NCI-H2081 (cell line): ENCODE measurements at regions not wholly inside any gene's neighbourhood (a gene's known extent, or its start where the extent isn't known, plus 50 kb on each side); places are given as distances from the start of the nearest gene placed in this dataset.
"Not testable (repeated sequence)": the region's sequence is repeated elsewhere in the genome, so short reads cannot be mapped to it uniquely, and the experiment has no call there.

Experiments
- DNase-seq, 2 experiments: peaks; one replicate each; lab custom pipeline; 2025; lab: John Stamatoyannopoulos, UW

- no peak for DNase-seq
These were observed 276.5 kb upstream of the TYRP1 start for GRCh38 chr9:12416716-12417115.

GRCh38 chr9:12424243-12424642, 268.9 kb upstream of the TYRP1 start:
- DNase-seq = no peak

- DNase-seq = peak in 1 of 2 experiments; percentile 64
These were observed 267.0 kb upstream of the TYRP1 start for GRCh38 chr9:12425878-12426864.

GRCh38 chr9:12439267-12439666, 253.9 kb upstream of the TYRP1 start:
- DNase-seq = no peak

GRCh38 chr9:12441080-12441479, 252.1 kb upstream of the TYRP1 start:
- DNase-seq = not testable (repeated sequence)

GRCh38 chr9:12441506-12441905, 251.7 kb upstream of the TYRP1 start:
- no peak for DNase-seq

- DNase-seq = no peak
These were observed 244.9 kb upstream of the TYRP1 start for GRCh38 chr9:12448246-12448645.

GRCh38 chr9:12457237-12457636, 235.9 kb upstream of the TYRP1 start:
- DNase-seq = no peak

- no peak for DNase-seq
These were observed 231.3 kb upstream of the TYRP1 start for GRCh38 chr9:12461763-12462460.

GRCh38 chr9:12462861-12463260, 230.3 kb upstream of the TYRP1 start:
- no peak for DNase-seq

GRCh38 chr9:12463641-12464040, 229.5 kb upstream of the TYRP1 start:
- DNase-seq = no peak

GRCh38 chr9:12464400-12464799, 228.8 kb upstream of the TYRP1 start:
- no peak for DNase-seq

- peak; percentile 34 to 42 for DNase-seq
These were observed 228.2 kb upstream of the TYRP1 start for GRCh38 chr9:12464910-12465512.

- DNase-seq = no peak
These were observed 224.1 kb upstream of the TYRP1 start for GRCh38 chr9:12469084-12469483.

- DNase-seq = no peak
These were observed 198.8 kb upstream of the TYRP1 start for GRCh38 chr9:12494411-12494810.

- no peak for DNase-seq
These were observed 195.4 kb upstream of the TYRP1 start for GRCh38 chr9:12497790-12498189.

- DNase-seq = no peak
These were observed 190.7 kb upstream of the TYRP1 start for GRCh38 chr9:12502520-12502919.

GRCh38 chr9:12503606-12504122, 189.5 kb upstream of the TYRP1 start:
- DNase-seq = no peak

- DNase-seq = no peak
These were observed 182.6 kb upstream of the TYRP1 start for GRCh38 chr9:12510551-12510950.

GRCh38 chr9:12511726-12512125, 181.5 kb upstream of the TYRP1 start:
- DNase-seq = no peak

- no peak for DNase-seq
These were observed 177.2 kb upstream of the TYRP1 start for GRCh38 chr9:12516031-12516430.

GRCh38 chr9:12516573-12516972, 176.6 kb upstream of the TYRP1 start:
- DNase-seq = no peak
